HG02840 (cell line): ENCODE measurements at regions not wholly inside any gene's neighbourhood (a gene's known extent, or its start where the extent isn't known, plus 50 kb on each side); places are given as distances from the start of the nearest gene placed in this dataset.
"Not testable (repeated sequence)": the region's sequence is repeated elsewhere in the genome, so short reads cannot be mapped to it uniquely, and the experiment has no call there.

Experiments
- ATAC-seq: cut with Tn5 transposase; IDR thresholded peaks from one replicate; pipeline ENCODE4 v1.9.1; 2021; ENCODE audit warnings: mild to moderate bottlenecking, moderate library complexity, moderate number of reproducible peaks; ENCODE audit not compliant: unreplicated experiment, low FRiP score

GRCh38 chr6:103855750-103856149 is 1004.0 kb downstream of the HACE1 start:
- ATAC-seq, result no peak

GRCh38 chr6:103854059-103854458 is 1005.7 kb downstream of the HACE1 start:
- no peak for ATAC-seq

GRCh38 chr6:103838457-103838856 is 1021.3 kb downstream of the HACE1 start:
- ATAC-seq, result no peak

GRCh38 chr6:103826209-103826608 is 1033.5 kb downstream of the HACE1 start:
- no peak for ATAC-seq

GRCh38 chr6:103820148-103820547 is 1039.6 kb downstream of the HACE1 start:
- ATAC-seq, result no peak

- ATAC-seq, result no peak
These were observed 1040.2 kb downstream of the HACE1 start for GRCh38 chr6:103819509-103819908.

GRCh38 chr6:103812970-103813369 is 1046.7 kb downstream of the HACE1 start:
- ATAC-seq, result no peak

- ATAC-seq, result not testable (repeated sequence)
These were observed 1057.7 kb downstream of the HACE1 start for GRCh38 chr6:103801901-103802479.

GRCh38 chr6:103799971-103800670 is 1059.6 kb downstream of the HACE1 start:
- no peak for ATAC-seq

- ATAC-seq, result no peak
These were observed 1061.6 kb downstream of the HACE1 start for GRCh38 chr6:103798166-103798565.

- ATAC-seq, result no peak
These were observed 1062.0 kb downstream of the HACE1 start for GRCh38 chr6:103797738-103798137.

- no peak for ATAC-seq
These were observed 1068.3 kb downstream of the HACE1 start for GRCh38 chr6:103791458-103791857.

- no peak for ATAC-seq
These were observed 1075.6 kb downstream of the HACE1 start for GRCh38 chr6:103784117-103784516.

- no peak for ATAC-seq
These were observed 1076.4 kb downstream of the HACE1 start for GRCh38 chr6:103783329-103783728.

GRCh38 chr6:103769431-103769830 is 1090.3 kb downstream of the HACE1 start:
- no peak for ATAC-seq

- no peak for ATAC-seq
These were observed 1109.1 kb downstream of the HACE1 start for GRCh38 chr6:103750603-103751002.

- no peak for ATAC-seq
These were observed 1125.7 kb downstream of the HACE1 start for GRCh38 chr6:103734016-103734415.

GRCh38 chr6:103729658-103730057 is 1130.1 kb downstream of the HACE1 start:
- ATAC-seq, result no peak

GRCh38 chr6:103723438-103724322 is 1136.0 kb downstream of the HACE1 start:
- no peak for ATAC-seq

GRCh38 chr6:103722683-103723082 is 1137.0 kb downstream of the HACE1 start:
- ATAC-seq, result no peak

GRCh38 chr6:103721923-103722322 is 1137.8 kb downstream of the HACE1 start:
- ATAC-seq, result no peak
